GM21381 (cell line): ENCODE measurements at regions not wholly inside any gene's neighbourhood (a gene's known extent, or its start where the extent isn't known, plus 50 kb on each side); places are given as distances from the start of the nearest gene placed in this dataset.

Experiments used
- ATAC-seq: cut with Tn5 transposase; IDR thresholded peaks from one replicate; pipeline ENCODE4 v1.9.1; 2021; ENCODE audit warnings: mild to moderate bottlenecking, moderate library complexity; ENCODE audit not compliant: unreplicated experiment

DNA sequence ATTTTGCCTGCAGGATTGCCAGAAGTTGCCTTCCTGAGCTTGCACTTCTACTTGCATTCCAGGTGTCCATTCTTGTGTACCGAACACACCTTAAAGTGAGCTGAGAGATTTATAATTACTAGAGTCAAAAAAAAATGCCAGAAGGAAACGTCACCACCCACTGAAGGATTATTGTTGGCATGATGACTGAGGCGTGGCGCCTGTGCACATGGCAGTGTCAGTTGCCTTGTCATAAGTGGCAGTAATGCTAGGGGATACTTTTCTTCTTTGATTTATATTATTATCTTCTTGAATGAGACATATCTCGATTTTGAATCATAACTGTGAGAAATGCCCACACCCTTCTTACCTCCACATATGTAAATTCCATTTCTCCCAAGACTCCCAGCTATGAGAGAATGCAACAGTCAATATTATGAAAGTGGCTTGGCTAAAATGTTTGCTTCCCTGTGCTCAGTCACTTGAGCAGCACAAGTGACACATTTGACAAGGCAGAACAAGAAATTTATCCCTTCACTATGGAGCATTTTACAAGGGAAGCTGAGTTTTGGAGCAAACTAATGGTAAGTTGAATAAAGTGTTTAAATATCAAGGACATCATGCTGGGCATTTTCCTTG lies 149.5 kb upstream of the SASH1 start:
- ATAC-seq: no peak

DNA sequence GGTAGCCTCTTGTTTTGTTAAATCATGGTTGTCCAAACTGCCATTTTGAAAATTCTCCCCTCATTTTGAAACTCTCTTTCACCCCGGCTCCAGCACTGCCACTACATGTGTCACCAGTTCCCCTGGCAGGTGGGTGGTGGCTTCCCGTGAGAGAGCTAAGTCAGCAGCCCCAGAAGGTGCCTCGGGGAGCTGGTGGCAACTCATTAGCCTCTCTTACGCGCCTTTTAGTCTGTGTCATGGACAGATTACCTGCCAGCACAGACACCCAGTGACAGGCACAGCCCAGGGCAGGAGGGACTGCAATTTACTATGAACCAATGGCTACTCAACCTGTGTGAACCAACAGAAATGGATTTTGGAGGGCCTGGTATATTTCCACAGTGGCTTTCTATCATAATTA lies 147.1 kb upstream of the SASH1 start:
- ATAC-seq: no peak

DNA sequence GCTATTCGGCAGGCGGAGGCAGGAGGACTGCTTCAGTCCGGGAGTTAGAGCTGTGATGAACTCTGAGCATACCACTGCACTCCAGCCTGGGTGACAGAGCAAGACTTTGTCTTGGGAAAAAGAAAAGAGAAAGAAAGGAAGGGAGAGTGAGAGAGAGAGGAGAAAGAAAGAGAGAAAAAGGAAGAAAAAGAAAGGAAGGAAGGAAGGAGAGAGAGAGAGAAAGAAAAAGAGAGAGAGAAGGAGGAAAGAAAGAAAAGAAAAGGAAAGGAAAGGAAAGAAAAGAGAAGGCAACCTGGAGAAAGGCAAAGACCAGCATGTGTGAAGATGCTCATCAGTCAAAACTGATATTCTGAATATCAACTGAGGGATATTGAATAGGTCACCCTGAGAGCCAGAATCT lies 143.1 kb upstream of the SASH1 start:
- ATAC-seq: no peak

DNA sequence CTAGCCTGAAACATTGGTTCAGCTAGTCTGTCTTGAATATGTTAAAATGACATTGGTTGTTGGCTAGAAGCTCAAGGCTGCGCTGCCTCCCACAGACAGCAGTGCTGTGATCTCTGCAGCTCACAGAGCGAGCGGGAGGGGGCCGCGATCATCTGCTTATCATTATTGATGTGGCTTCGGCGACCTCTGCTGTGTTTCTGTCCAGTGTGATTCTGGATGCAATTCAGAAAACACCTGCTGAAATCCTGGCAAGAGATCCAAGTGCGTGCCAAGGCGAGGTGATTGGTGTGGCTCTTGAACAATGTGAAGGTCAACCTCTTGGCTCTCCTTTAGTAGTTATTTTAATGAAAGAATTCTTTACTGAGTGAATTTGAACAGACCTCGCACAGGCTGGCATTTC lies 142.3 kb upstream of the SASH1 start:
- ATAC-seq: no peak

DNA sequence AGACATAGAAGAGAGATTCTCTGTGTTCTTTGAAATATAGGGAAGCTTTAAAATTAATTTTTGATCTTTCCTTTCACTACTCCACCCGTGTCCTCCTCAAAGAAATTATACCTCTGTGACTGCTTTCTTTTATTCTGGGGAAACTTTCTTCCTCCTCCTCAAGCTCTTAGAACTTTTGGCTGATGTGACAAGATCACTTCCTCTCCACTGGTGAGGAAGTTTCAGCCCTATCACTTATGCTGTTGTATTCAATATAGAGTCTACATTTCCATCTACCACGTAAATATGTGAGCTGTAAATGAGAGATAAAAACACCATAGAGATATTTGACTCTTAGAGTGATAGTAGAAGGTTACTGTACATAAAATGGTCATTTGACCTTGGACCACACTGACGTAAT lies 141.9 kb upstream of the SASH1 start:
- ATAC-seq: no peak

DNA sequence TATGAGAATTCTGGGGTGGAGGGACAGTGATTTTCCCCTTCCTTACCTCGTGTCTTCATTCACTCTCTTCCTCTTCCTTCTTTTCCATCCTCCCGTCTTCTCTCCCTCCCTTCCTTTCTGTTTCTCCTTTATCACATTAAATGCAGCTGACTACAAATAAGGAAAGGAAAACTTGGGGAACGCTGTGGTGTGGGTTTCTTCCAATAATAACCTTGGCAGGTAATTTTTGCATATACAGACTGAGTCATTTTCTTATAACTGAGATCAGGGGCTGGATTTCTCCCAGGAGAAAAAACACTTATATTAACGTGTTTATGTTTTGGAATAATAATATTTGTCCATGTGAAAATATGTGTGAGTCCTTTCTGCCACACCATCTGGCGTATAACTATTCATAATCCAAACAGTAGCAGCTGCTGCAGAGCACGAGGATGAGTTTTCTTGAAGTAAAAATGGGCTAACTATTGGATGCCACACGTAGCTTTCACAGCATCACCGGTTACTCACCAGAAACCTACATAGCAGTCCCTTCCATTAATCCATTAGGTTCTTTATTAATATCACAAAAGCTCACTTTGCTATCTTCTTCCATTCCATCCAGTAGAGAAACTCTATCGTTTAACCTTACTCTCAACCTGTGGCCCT lies 139.2 kb upstream of the SASH1 start:
- peak; percentile 2 for ATAC-seq

DNA sequence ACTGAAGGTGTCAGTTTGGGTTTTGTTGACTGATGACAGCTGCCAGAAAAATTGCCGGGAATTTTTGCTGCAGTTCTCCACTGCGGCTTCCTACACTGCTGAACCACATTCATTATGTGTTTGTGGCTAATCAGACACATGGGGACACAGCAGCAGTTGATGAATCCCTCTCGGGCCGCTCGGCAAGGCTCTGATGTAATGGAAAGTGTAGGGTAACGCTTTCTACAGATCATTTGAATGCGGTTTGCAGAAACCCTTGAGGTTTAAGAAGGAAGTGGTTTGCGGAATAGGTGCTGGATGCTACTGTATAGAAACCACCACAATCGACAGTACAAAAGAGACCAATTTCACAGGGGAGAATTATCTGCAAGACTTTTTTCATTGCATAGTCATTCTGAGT lies 138.7 kb upstream of the SASH1 start:
- peak; percentile 99 for ATAC-seq

DNA sequence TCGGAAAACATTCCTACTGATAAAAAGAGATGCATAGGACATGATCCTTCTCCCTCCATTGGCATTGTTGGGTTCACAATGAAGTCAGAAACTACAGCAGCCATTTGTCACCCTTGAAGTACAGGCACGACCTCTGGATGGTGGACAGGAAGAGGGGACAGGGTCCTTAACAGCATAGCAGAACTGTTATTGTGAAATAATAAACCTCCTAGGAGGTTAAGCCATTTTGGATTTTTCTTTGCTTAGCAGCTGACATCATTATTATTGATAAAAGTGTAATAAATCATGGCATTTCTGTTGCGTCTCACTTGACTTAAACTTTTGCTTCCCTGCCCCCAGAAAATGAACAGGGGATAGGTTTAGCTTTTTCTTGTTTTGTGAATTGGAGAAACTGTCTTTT lies 134.3 kb upstream of the SASH1 start:
- ATAC-seq: no peak

DNA sequence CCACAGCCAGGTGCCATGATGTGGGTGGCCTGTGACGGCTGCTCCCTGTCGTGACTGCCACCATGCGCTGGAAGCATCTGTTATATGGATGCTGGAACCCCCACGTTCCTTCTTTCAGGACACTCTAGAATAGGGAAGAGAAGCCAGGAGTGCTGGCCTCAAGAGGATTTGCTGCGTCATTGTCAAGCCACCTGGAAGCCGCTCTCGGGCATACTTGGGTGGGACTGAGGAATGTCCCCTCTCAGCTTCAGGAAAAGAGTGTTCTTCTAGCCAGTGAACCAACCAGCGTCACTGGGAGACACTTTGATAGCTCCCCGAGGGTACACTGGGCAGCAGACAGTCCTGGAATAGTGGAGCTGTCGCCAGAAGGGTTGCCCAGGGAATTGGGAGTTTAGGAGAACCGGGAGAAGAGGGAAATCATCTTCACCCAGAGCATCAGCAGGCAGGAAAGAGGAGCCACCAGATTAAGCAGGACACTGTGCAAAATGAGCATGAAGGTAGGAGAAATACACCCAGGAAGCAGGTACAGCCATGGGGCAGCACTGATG lies 130.8 kb upstream of the SASH1 start:
- ATAC-seq: no peak

DNA sequence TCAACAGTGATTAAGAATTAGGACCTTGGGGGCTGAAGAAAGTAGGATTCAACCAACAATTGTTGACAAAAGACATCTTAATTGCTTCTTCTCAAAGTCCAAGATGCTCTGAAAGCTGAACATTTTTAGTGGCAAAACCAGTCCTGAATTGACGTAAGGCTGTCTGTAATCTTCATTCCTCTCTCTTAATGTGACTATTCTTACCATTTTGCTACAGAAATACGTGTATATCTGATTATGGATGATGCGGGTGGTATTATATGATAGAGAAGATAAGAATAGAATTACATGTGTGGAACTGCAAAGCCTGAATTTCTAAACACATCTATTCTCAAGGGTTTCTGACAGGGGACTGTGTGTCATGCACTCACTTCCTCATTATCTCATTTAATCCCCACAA lies 130.3 kb upstream of the SASH1 start:
- ATAC-seq: no peak

DNA sequence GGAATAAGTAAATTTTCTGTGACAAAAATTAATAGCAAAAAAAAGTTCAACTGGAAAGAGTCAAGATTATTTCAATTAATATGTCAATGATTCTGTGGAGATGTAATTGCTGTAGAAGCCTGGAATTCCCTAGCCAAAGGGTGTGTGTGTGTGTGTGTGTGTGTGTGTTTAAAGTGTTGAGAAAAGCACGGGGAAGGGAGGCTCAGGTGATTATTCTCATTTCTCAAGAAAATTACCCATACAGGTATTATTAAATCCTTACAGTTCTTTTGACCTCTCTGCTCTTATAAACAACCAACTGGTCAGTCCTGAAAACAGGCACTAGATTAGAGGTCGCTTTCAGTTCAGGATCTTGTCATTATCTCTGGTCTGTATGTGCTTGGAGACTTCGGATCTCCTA lies 129.3 kb upstream of the SASH1 start:
- no peak for ATAC-seq

DNA sequence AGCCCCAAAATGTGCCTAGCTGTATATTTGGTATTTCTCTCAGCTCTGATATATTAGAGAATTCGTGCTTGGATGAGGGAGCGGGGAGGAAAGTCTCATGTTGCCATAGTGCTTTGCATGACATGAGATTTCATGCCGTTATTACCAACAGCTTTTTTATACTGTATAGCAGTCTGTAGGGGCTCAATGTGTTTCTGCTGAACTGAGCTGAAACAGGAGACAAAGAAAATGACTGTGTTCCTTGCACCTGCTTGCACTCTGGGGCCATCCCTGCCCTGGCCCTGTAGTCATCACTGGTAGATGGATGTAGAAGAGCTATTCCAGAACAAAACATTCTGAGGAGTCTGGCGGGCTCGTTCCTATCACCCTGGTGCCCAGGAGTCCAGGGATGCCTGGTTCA lies 128.0 kb upstream of the SASH1 start:
- no peak for ATAC-seq

DNA sequence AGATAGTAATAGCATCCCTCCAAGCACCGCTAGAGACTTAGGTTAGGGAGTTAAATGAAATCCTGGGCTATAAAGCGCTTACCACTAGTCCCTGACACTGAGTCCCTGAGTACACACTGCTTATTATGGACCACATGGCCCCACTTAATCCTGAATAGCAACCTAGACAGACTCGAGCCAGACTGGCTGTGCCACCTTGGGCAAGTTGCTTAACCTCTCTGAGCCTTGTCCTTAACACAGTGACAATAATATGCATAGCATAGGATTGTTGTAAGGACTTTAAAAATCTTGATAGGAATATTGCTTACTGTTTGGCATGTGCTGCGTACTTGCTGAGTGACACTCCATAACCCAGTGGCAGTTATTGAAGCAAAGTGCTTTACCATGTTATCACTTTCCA lies 125.6 kb upstream of the SASH1 start:
- ATAC-seq: no peak

DNA sequence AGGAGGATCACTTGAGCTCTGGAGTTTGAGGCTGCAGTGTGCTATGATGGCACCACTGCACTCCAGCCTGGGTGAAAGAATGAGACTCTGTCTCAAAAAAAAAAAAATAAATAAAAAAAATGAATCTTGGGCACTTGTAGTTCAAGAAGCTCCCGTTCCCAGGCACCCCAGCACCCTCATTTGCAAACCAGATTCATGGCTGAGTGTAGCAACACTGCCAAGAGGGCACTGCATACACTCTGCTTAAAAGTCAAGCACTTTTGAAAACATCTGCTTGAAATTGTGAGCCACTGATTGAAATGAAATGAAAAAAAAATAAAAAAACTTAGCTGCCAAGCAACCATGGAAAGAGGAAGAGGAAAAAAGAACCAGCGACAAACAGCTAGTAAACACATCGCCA lies 124.7 kb upstream of the SASH1 start:
- no peak for ATAC-seq

DNA sequence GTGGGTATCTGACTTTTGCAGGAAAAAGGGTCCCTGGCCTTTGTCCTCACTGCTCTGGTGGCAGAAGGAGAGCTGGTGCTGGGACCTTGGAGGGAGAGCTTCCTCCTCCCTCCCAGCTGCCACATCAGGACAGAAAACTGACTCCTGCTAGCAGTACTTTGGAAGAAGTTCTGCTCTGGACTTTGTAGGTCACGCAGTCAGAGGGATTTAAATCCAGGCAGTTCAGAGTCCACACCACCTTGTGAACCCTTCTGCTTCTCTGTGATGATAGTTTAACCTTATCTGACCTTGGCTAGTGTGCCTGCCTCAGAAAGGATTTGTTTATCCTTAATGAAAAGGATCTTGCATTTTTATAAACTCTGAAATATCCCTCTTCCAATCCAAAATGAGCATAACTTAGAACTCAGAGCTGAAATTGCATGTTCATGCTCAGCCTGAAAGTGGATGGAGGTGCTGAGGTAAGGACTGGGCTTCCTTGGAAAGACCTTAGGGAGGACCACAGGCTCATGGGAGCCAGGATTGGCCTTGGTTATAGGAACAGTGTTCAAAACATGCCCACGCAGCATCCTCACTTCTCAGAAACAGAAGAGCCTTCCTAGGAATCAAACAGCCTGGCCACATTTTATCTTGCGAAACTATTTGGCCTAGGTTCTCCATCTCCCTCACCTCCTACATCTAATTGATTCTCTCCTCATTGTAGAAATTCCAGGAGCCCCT lies 123.9 kb upstream of the SASH1 start:
- no peak for ATAC-seq

DNA sequence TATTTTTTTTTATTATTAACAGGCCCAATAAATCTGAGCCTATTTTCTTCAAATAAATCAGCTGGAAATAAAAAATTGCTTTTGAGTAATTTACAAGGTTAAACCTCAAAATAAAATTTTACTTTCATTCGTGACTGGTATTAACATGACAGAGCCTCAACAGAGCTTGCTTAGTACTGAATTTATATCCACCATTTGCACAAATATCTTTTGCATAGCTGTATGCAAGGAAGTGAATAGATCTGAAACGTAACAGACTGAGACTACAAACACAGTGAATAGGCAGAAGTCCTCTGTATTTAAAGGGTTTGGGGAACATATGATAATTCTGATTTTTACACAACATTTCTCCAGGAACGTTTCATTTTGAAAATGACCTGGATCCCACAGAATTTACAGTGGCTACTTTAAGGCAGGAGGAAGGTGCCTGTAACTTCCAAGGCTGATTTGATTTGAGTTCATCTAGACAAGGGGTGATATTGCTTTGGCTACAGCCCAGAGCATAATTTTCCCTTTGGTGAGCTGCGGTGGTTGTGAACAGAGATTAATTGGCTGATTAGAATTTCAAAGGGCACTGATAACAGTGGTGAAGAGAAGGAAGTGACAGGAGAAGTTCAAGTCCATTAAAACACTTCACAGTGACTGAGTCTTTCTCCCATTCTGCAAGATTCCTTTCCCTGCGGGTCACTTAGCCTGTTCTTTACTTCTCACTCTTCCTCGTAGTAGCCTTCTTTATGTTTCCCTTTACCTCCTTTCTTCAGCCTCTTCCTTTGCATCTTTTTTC lies 121.2 kb upstream of the SASH1 start:
- ATAC-seq: no peak

DNA sequence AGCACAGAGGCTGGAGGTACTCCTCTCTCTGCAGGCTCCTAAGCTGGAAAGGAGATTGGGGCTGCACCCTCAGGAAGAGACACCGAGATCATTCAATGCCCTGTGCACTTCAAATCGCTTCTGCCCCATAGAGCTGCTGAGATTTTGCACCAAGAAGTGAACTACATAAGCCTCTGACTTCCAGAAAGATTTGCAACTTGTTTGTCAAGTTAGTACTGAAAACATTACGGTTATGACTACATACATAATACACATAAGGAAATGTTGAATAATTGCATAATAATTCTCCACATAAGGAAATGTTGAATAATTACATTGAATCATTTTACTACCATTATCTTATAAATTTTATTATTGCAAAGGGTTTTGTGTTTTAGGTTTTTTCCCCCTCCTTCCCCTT lies 120.3 kb upstream of the SASH1 start:
- ATAC-seq: no peak

DNA sequence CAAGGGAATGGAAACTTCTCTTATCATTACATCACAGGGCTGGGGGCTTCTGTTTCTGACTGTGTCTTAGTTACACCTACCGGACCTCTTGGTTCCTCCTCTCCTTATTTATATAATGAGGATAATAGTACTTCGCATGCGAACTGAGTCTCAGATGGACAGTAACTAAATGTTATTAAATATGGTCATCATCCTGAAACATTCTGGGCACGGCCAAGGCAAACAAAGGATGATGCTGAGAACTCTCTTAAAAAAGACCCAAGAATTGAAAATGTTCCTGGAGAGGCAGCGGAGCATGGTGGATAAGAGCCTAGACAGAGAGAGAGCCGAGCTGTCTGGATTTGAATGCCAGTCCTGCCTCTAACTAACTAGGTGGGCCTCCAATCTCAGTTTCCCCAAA lies 119.8 kb upstream of the SASH1 start:
- ATAC-seq: no peak

DNA sequence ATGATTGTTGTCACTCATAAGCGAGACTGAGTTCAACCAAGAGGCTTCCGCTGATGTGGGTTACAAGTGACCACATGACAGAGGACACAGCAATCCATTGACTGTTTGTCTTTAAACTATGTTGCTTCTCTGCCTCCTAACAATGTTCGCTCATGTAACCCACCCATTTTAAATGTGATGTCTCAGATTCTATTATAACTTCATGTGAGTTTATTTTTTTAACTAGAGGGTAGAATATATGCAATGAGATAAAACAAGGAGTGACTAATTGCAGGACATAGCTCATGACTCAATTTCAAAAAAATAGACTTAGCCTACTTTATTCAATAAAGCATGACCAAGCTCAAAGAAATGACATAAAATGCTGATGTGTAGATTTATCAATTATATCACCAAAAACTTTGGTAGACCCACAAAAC lies 119.2 kb upstream of the SASH1 start:
- no peak for ATAC-seq

DNA sequence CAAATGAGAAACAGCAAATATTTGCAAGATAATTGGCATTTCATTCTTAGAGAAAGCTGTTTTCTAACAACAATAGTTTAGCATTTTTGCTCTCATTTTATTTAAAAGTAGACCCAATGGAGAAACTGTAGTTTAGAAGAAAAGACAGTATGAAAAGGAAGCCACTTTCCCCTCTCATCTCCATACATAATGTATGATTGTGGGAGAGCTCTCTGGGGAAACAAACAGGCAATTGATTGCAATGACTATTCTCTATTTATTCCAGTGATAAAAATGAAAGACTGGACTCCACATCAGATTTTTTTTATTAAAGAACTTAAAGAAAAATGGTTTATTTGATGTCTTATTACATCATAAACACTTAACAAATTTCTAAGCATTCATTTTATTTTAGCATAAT lies 116.8 kb upstream of the SASH1 start:
- no peak for ATAC-seq

DNA sequence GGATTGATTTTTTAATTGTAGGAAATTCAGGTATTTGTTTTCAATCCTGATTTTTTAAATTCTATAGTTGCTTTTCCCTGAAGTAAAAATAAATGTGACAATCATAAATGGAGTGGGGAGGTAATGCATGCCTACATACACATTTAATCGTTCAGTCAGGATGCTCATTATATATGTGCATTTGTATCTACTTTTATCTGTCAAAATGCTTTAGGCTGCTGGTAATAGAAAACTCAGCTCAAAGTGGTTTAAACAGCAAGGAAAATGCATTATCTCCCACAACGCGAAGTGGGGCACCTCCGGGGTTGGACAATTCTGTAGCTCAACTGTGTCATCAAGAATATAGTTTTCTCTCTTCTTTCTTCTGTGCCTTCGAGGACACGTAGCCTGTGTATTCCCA lies 116.4 kb upstream of the SASH1 start:
- ATAC-seq: no peak
